ENCODE measurements at regions not wholly inside any gene's neighbourhood (a gene's known extent, or its start where the extent isn't known, plus 50 kb on each side); places are given as distances from the start of the nearest gene placed in this dataset.
"Not testable (repeated sequence)": the region's sequence is repeated elsewhere in the genome, so short reads cannot be mapped to it uniquely, and the experiment has no call there.

DNA sequence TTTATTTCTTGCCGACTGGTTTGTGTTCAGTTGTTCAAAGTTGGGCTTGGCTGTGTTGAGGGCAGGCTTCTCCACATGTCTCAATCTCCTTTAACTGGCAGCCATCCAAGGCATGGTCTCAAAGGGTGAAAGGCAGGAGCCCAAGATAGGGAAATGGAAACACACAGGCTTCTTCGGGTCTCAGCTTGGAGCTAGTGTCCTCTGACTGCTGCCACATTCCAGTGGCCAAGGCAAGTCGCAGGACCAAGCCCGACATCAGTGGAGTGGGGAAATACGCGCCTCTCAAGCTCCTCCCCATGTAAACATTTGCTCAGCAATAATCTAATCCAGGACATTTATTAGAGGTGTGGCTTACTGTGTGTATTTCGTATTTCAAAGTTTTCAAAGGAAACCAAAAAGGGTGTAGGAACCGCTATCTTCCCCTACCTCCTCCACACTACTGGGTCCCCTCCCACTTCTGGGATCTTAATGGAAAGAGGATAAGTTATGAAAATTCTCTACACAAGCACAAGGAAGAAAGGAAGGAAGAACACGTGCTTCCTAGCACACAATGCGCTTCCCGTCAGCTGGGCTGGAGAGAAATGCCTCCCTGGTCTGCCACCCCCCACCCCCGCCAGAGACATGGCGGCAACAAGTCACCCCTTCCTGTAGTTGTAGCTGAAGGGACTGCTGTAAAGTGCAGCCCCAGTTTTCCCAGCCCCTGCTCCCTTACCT is 181.7 kb downstream of the FAM43A start:
- no peak for DNase-seq (ENCODE audit: low spot score)

DNA sequence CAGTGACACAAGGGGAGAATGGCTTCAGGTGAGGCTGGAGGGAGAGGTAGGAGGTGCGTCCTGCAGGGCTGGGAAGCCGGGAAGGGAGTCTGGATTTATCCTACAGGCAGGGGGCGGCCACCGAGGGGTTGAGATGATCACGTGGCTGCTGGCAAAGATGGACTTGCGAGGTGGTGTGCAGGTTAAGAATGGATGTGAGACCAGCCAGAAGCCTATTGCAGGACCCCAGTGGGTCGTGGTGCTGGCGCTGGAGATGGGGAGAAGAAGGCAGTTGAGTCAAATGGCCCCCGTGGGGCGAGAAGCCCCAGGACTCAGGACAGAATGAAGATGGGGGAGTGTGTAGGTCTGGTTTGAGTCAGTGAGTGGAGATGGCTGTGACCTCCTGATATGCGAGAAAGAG is 183.1 kb downstream of the FAM43A start:
- DNase-seq (ENCODE audit: low spot score) = no peak

DNA sequence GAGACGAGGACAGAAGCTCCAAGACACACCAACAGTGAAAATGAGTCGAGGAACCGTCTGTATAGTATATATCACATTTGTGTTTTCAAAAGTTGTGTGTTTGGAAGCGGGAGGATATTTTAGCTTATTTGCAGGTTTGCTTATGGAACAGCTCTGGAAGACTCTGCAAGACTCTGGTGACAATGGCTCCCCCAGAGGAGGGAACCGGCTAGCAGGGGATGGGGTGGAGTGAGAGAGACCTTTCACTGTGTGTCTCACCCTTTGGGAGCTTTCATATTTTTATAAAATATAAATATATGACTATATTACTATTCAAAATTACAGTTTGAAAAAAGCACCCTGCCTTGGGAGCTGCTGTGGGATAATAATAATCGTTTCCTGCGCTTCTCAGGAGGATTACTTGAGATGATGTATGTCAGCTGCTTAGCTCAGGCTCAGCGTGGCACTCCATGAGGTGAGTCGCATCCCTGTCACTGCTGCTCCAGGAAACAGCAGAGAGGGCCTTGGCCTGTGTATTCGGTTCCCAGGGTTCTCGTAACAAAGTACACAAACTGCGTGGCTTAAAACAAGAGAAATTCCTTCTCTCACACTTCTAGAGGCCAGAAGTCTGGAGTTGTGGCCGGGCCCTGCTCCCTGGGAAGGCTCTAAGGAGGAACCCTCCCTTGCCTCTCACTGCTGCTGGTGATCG is 183.9 kb downstream of the FAM43A start:
- peak; percentile 67 for DNase-seq (ENCODE audit: low spot score)

DNA sequence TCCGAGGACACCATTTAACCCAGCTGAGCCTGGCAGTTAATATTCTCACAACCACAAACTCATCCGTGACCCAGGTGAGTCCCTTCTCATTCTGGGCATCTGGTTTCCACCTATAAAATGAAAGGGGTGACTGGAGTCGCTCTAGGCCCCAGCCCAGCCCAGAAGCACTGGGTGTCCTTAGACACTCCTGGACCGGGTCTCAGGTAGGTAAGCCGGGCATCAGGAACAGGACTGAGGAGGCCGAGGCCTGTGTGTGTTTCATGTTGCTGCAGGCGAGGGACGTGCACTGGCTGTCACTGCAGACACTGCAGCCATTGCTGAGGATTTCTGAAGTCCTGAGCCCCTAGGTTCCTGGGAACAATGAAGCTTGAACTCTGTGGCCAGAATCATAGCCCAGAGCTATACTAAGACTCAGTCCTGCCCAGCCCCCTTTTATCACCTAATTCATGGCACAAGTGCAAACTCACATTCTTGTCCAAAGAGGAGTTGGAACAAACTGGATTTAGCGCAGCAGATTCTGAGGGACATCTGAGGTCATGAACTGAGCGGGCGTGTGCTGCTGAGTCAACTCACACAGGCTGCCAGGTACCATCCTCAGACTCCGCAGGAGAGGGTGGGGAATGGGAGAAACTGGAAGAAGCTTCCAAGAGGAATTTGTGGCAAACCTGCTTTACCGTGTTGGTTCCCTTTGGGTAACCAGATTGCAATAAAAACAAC is 184.9 kb downstream of the FAM43A start:
- DNase-seq (ENCODE audit: low spot score) = no peak

GRCh38 chr3:194871143-194871863 is 185.6 kb downstream of the FAM43A start:
- DNase-seq (ENCODE audit: low spot score) = peak; percentile 90

DNA sequence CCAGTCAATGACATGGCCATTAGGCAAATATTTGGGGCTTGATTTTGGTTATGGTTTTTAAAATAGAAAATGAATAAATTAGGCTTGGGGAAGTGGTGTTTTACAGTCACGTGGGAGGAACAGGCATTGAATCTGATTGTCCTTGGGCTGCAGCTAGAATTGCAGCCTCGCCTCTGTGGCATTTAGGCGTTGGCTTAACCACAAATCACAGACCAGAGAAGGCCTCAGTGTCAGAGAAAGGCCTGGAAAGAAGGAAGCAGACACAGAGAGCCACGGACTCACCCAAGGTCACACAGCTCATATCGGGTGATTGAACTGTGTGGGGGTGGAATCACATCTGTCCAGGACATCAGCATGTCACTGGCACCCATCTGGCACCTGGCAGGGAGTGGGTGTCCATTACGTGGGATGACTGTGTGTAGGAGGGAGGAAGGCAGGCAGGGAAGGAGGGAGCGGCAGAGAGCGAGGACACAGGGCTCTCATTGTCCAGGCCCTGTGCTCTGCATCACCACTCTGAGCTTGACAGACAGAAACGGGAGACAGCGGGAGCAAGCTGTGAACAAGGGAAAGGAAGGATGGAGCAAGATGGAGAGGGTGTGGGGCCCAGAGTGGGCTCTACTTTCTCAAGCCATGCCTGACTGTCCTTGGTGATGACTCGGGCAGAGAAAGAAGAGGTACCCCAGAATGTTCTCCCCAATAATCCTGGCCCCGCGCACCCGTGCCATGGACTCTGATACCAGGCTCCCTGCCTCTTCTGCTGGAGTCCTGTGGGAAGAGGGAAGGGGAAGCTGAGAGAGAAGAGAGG is 186.4 kb downstream of the FAM43A start:
- DNase-seq (ENCODE audit: low spot score) = peak; percentile 42

DNA sequence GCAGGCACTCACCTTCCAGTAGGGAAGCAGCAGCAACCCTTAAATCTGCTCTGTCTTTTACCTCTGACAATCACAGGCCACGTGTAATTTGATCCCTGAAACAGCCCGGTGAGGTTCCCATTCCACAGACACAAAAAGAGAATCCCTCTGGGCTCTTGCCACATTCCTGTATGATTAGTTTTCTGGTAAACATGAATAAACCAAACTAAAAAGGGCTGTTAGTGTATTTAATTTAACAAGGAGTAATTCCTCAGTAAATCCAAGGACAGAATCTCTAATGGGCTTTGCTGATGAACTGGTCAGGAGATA is 186.9 kb downstream of the FAM43A start:
- peak; percentile 73 for DNase-seq (ENCODE audit: low spot score)

GRCh38 chr3:194873474-194873873 is 187.8 kb downstream of the FAM43A start:
- DNase-seq (ENCODE audit: low spot score) = not testable (repeated sequence)

GRCh38 chr3:194874206-194874605 is 188.5 kb downstream of the FAM43A start:
- no peak for DNase-seq (ENCODE audit: low spot score)

DNA sequence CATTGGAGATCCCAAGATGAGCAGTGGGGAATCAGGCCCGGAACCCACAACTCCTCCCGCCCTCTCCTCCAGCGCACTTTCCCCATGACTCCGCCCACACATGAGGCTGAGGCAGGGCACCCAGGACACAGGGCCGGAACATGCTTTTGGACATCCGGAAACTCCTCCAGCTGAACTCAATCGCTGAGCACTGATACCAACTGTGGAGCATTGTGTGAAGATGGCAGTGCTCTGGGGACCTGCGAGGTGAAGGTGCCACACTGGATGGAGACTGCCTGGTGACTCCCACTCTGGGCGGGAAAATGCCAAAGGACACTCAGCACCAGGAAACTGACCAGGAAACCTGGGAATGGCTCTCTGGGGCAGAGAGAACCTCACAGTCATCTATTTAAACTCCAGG is 189.1 kb downstream of the FAM43A start:
- DNase-seq (ENCODE audit: low spot score) = no peak

- DNase-seq (ENCODE audit: low spot score) = no peak
Observed at GRCh38 chr3:194875581-194876402, 190.1 kb downstream of the FAM43A start.

- DNase-seq (ENCODE audit: low spot score) = peak; percentile 31
Observed at GRCh38 chr3:194876403-194877095, 190.9 kb downstream of the FAM43A start.

DNA sequence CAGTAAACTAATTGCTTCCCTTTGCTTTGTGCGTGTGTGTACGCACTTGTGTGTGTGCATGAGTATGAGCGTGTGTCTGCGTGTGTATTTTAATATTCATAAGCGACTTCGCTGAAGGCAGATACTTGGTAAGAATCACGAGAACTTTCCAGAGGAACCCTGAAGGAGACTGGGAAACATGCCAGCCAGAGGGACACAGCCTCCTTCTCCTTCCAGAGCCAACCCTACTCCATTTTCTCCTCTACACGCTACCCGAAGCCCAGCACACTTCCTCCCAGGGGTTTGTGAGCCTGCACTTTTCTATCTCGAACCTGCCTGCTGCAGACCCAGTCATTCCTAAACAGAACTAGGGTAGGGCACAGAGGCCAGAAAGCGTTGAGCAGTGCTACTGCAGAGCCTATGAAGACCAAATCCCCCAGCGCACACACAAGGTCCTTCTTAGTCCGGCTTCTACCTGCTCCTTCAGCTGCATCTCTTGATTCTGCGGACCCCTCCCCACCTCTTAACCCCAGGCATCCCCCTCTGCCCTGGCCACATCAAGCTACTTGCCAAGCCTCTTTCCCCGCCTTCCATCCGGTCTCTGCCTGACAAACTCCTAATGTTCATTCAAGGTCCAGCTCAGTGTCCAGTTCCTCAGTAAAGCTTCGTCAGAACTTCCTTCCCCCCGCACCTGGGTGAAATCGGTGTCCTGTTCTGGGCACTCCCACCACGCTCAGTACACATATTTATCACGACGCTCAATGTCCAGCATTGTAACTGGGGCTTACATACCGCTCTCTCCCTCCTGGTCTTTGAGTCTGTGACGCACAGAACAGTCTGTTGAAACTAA is 191.8 kb downstream of the FAM43A start:
- no peak for DNase-seq (ENCODE audit: low spot score)

DNA sequence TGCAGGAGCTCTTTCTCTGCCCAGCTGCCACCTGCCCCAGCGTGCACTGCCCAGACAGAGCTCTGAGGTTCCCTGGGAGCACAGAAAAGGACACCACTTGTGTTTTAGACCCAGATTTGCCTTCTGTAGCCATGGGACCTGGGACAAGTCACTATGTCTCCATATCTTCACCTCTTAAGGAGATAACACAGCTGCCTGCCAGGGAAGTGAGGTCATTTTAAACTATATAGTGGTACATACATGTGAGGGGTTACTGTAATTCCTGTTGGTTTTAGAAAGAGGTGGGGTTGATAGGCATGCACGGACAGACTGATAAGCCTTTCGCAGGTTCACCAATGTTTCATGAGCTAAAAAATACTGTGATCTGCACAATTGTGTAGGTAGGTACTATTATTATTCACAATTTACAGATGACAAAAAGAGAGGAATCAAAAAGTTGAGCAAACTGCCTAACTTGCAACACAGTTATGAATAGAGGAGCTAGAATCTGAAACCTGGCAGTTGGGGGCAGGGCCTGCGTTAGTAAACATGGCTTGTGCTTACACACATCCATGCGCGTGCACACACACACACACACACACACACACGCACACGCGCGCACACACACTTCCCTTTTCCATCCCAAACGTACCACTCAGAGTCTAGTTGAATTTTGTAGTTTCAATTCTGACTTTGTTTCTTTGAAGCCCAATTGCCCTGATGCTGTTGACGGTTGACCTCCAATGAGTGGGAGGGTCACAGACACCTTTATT is 193.6 kb downstream of the FAM43A start:
- DNase-seq (ENCODE audit: low spot score) = no peak

GRCh38 chr3:194879991-194880939 is 194.6 kb downstream of the FAM43A start:
- DNase-seq (ENCODE audit: low spot score) = peak; percentile 68

DNA sequence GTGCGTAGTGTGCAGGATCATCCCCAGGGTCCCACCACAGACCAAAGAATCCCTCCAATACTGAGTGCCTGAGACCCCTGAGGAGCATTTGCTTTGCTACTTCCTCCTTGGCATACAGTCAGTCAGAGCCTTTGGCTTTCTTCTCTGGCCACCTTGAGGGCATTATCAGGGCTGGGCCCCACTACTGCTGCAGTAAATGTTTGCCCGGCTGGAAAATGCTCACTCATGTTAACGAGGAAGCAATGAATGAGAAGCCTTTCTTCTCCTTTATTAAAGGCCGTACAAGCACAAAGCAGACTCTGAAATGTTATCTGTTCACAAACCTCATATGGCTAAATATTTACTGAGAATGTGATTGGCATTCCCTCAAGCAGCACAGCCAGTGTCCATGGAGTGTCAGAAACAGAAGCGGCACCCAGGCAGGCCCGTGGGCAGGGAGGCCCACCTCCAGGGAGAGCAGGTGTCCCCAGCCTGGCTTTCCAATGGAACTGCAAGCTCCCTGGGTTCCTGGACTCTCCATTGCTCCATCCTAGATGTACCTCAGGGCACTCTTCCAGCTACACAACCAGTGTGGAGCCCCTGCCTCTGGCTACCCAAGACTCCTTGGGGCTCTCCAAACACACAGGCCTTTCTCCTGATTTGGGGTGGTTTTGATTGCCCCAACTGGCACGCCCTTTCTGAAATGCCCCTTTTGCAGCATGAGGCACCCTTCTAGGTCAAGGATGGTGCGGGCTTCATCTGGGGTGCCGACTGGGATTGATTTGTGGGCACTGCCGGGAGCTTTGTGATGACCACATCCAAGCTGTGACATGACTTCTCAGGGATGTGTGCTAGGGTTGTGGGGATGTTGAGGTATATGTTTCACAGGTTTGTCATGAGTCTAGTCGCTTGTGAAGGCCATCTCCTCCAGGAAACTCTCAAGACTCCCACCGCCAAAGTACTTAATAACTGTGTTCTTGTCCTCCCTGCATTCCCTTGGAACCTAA is 195.6 kb downstream of the FAM43A start:
- no peak for DNase-seq (ENCODE audit: low spot score)
